ENCODE measurements at regions not wholly inside any gene's neighbourhood (a gene's known extent, or its start where the extent isn't known, plus 50 kb on each side); places are given as distances from the start of the nearest gene placed in this dataset.

GRCh38 chr11:35057926-35058668, 80.9 kb upstream of the CD44 start:
- H3K4me3 ChIP-seq (ENCODE audit: low read depth, low read length): no peak overlapping the region
- no peak for TF ChIP-seq CTCF (IDR thresholded peaks at IDR 0.05; ENCODE audit: low read depth, low read length)

- H3K4me3 ChIP-seq (ENCODE audit: low read depth, low read length): no peak overlapping the region
Observed at GRCh38 chr11:35058669-35059434, 80.1 kb upstream of the CD44 start.

GRCh38 chr11:35061516-35062440, 77.2 kb upstream of the CD44 start:
- TF ChIP-seq CTCF (IDR thresholded peaks at IDR 0.05; ENCODE audit: low read depth, low read length): no peak
- no peak overlapping the region for H3K4me3 ChIP-seq (ENCODE audit: low read depth, low read length)

More at GRCh38 chr11:35058669-35059434, 80.1 kb upstream of the CD44 start:
- TF ChIP-seq CTCF (IDR thresholded peaks at IDR 0.05; ENCODE audit: low read depth, low read length): no peak

GRCh38 chr11:35063488-35063931, 75.5 kb upstream of the CD44 start:
- TF ChIP-seq CTCF (IDR thresholded peaks at IDR 0.05; ENCODE audit: low read depth, low read length): no peak

GRCh38 chr11:35064114-35064800, 74.7 kb upstream of the CD44 start:
- TF ChIP-seq CTCF (IDR thresholded peaks at IDR 0.05; ENCODE audit: low read depth, low read length): no peak
- H3K4me3 ChIP-seq (ENCODE audit: low read depth, low read length): no peak overlapping the region

More at GRCh38 chr11:35063488-35063931, 75.5 kb upstream of the CD44 start:
- no peak overlapping the region for H3K4me3 ChIP-seq (ENCODE audit: low read depth, low read length)

- no peak for TF ChIP-seq CTCF (IDR thresholded peaks at IDR 0.05; ENCODE audit: low read depth, low read length)
Observed at GRCh38 chr11:35065566-35065965, 73.4 kb upstream of the CD44 start.

More at GRCh38 chr11:35065566-35065965, 73.4 kb upstream of the CD44 start:
- no peak overlapping the region for H3K4me3 ChIP-seq (ENCODE audit: low read depth, low read length)

Measured in WI38 (cell line).